ENCODE measurements at regions not wholly inside any gene's neighbourhood (a gene's known extent, or its start where the extent isn't known, plus 50 kb on each side); places are given as distances from the start of the nearest gene placed in this dataset.

DNA sequence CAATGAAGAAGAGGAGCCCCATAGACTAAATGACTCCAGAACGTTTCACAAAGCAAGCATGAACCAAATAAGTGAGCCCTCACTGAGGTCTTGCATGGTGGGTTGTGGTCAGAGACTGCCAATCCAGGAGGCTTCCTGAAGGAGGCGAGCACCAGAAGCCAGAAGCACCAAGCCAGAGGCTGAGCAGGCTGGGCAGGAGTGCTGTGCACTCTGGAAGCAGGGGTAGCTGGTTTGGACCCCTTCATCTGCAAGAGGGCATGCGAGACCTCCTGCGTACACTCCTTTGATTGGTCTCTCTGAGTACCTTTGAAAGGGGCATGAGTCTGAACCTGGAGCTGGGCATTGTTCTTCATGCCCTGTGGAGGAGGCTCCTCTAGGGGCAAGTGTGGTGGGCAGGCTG, 192.5 kb downstream of the HAUS1 start:
- no peak overlapping the region for H3K4me2 ChIP-seq
- no peak overlapping the region for H3K4me3 ChIP-seq
- H3K9me3 ChIP-seq (ENCODE audit: low read depth), result no peaks in the 10 kb centered on the region
- H3K4me1 ChIP-seq (ENCODE audit: insufficient read depth), result peaks cover 5% of the 10 kb centered on the region
- no peak for DNase-seq (ENCODE audit: low spot score)
- no peaks in the 10 kb centered on the region for H3K36me3 ChIP-seq (replicated peaks; ENCODE audit: insufficient read depth, low read depth)
- WGBS (ENCODE audit: low lambda C conversion rate, missing lambda C conversion rate), result 87% methylated on average over 4 of the region's 4 CpGs
- no peaks in the 10 kb centered on the region for H3K79me2 ChIP-seq
- H3K9me2 ChIP-seq (replicated peaks; ENCODE audit: insufficient read depth), result no peaks in the 10 kb centered on the region
- H4K20me1 ChIP-seq (ENCODE audit: insufficient read depth, poor library complexity, severe bottlenecking), result no peaks in the 10 kb centered on the region
- no peak for TF ChIP-seq EZH2phosphoT487 (IDR thresholded peaks at IDR 0.05; ENCODE audit: low read depth, severe bottlenecking, unreplicated experiment)
- TF ChIP-seq EZH2 (IDR thresholded peaks at IDR 0.05; ENCODE audit: borderline replicate concordance), result no peak
- TF ChIP-seq, protein P1, sequence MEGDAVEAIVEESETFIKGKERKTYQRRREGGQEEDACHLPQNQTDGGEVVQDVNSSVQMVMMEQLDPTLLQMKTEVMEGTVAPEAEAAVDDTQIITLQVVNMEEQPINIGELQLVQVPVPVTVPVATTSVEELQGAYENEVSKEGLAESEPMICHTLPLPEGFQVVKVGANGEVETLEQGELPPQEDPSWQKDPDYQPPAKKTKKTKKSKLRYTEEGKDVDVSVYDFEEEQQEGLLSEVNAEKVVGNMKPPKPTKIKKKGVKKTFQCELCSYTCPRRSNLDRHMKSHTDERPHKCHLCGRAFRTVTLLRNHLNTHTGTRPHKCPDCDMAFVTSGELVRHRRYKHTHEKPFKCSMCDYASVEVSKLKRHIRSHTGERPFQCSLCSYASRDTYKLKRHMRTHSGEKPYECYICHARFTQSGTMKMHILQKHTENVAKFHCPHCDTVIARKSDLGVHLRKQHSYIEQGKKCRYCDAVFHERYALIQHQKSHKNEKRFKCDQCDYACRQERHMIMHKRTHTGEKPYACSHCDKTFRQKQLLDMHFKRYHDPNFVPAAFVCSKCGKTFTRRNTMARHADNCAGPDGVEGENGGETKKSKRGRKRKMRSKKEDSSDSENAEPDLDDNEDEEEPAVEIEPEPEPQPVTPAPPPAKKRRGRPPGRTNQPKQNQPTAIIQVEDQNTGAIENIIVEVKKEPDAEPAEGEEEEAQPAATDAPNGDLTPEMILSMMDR (IDR thresholded peaks at IDR 0.05; ENCODE audit: poor library complexity), result no peak
- H3K27me3 ChIP-seq, result no peaks in the 10 kb centered on the region
- H2AFZ ChIP-seq, result no peak overlapping the region
- no peak overlapping the region for H3K27ac ChIP-seq

DNA sequence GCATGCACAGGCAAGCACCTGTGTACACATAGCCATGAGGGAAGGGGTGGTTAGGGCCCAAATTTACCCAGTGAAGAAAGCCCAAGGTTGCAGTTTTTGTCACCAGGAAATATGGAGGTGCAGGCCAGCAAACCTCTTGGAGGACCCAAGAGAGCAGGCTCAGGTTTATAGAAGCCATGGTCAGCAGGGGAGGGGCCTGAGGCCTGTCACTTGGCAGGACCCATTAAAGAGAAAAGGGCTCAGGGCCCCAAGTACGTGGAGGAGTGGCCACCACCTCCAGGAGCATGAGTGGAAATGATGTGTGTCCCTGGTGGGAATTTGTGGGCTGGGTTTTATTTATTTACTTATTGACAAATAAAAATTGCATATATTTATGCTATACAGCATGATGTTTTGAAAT, 192.9 kb downstream of the HAUS1 start:
- H4K20me1 ChIP-seq (ENCODE audit: insufficient read depth, poor library complexity, severe bottlenecking), result no peaks in the 10 kb centered on the region
- no peak overlapping the region for H2AFZ ChIP-seq
- WGBS (ENCODE audit: low lambda C conversion rate, missing lambda C conversion rate), result 56% methylated on average over 1 of the region's 1 CpG
- TF ChIP-seq, protein P1 (IDR thresholded peaks at IDR 0.05; ENCODE audit: poor library complexity), result no peak
- TF ChIP-seq EZH2phosphoT487 (IDR thresholded peaks at IDR 0.05; ENCODE audit: low read depth, severe bottlenecking, unreplicated experiment) (no peak), EZH2 (IDR thresholded peaks at IDR 0.05; ENCODE audit: borderline replicate concordance) (no peak)
- no peaks in the 10 kb centered on the region for H3K9me2 ChIP-seq (replicated peaks; ENCODE audit: insufficient read depth)
- DNase-seq (ENCODE audit: low spot score), result no peak
- H3K27ac ChIP-seq, result no peak overlapping the region
- H3K9me3 ChIP-seq (ENCODE audit: low read depth), result no peaks in the 10 kb centered on the region
- no peak overlapping the region for H3K4me3 ChIP-seq
- H3K36me3 ChIP-seq (replicated peaks; ENCODE audit: insufficient read depth, low read depth), result no peaks in the 10 kb centered on the region
- no peaks in the 10 kb centered on the region for H3K27me3 ChIP-seq
- H3K79me2 ChIP-seq, result no peaks in the 10 kb centered on the region
- H3K4me1 ChIP-seq (ENCODE audit: insufficient read depth), result peaks cover 5% of the 10 kb centered on the region
- H3K4me2 ChIP-seq, result no peak overlapping the region

DNA sequence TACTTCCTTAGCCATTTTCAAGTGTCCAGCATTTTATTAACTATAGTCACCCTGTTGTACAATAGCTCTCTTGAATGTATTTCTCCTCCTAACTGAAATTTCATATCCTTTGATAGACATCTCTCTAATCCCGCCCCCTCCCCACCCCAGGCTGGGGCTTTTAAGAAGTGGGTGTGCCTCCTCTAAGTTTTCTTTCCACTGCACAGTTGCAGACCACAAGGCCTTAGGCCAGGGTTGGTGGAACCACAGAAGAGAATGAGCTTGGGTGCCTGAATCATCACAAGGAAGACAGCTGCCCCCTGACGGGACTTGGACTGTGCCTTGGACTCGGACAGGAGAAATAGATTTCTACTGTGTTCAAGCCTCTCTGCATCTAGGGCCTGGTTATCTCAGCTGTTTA, 193.4 kb downstream of the HAUS1 start:
- H2AFZ ChIP-seq, result no peak overlapping the region
- no peaks in the 10 kb centered on the region for H3K9me2 ChIP-seq (replicated peaks; ENCODE audit: insufficient read depth)
- H3K27ac ChIP-seq, result no peak overlapping the region
- TF ChIP-seq, protein P1 (IDR thresholded peaks at IDR 0.05; ENCODE audit: poor library complexity), result no peak
- TF ChIP-seq EZH2phosphoT487 (IDR thresholded peaks at IDR 0.05; ENCODE audit: low read depth, severe bottlenecking, unreplicated experiment) (no peak), EZH2 (IDR thresholded peaks at IDR 0.05; ENCODE audit: borderline replicate concordance) (no peak)
- H3K79me2 ChIP-seq, result no peaks in the 10 kb centered on the region
- WGBS (ENCODE audit: low lambda C conversion rate, missing lambda C conversion rate), result 98% methylated on average over 3 of the region's 3 CpGs
- no peak overlapping the region for H3K4me2 ChIP-seq
- H3K4me3 ChIP-seq, result no peak overlapping the region
- no peaks in the 10 kb centered on the region for H3K9me3 ChIP-seq (ENCODE audit: low read depth)
- peaks cover 5% of the 10 kb centered on the region for H3K4me1 ChIP-seq (ENCODE audit: insufficient read depth)
- no peak for DNase-seq (ENCODE audit: low spot score)
- no peaks in the 10 kb centered on the region for H4K20me1 ChIP-seq (ENCODE audit: insufficient read depth, poor library complexity, severe bottlenecking)
- H3K27me3 ChIP-seq, result no peaks in the 10 kb centered on the region
- H3K36me3 ChIP-seq (replicated peaks; ENCODE audit: insufficient read depth, low read depth), result no peaks in the 10 kb centered on the region

GRCh38 chr18:46298511-46298910, 194.3 kb downstream of the HAUS1 start:
- no peak overlapping the region for H3K4me3 ChIP-seq
- H3K36me3 ChIP-seq (replicated peaks; ENCODE audit: insufficient read depth, low read depth), result no peaks in the 10 kb centered on the region

More at GRCh38 chr18:46298511-46298910, 194.3 kb downstream of the HAUS1 start:
- H3K27me3 ChIP-seq, result no peaks in the 10 kb centered on the region
- WGBS (ENCODE audit: low lambda C conversion rate, missing lambda C conversion rate), result 90% methylated on average over 6 of the region's 6 CpGs
- H3K4me1 ChIP-seq (ENCODE audit: insufficient read depth), result peaks cover 5% of the 10 kb centered on the region
- no peaks in the 10 kb centered on the region for H4K20me1 ChIP-seq (ENCODE audit: insufficient read depth, poor library complexity, severe bottlenecking)
- H2AFZ ChIP-seq, result no peak overlapping the region
- TF ChIP-seq EZH2 (IDR thresholded peaks at IDR 0.05; ENCODE audit: borderline replicate concordance) (no peak), EZH2phosphoT487 (IDR thresholded peaks at IDR 0.05; ENCODE audit: low read depth, severe bottlenecking, unreplicated experiment) (no peak)
- TF ChIP-seq, protein P1 (IDR thresholded peaks at IDR 0.05; ENCODE audit: poor library complexity), result no peak
- no peak for DNase-seq (ENCODE audit: low spot score)
- H3K27ac ChIP-seq, result no peak overlapping the region
- no peaks in the 10 kb centered on the region for H3K9me3 ChIP-seq (ENCODE audit: low read depth)
- H3K4me2 ChIP-seq, result no peak overlapping the region
- no peaks in the 10 kb centered on the region for H3K9me2 ChIP-seq (replicated peaks; ENCODE audit: insufficient read depth)
- H3K79me2 ChIP-seq, result no peaks in the 10 kb centered on the region

Data from hepatocyte (in vitro differentiated cells).